ENCODE measurements at regions not wholly inside any gene's neighbourhood (a gene's known extent, or its start where the extent isn't known, plus 50 kb on each side); places are given as distances from the start of the nearest gene placed in this dataset.

DNA sequence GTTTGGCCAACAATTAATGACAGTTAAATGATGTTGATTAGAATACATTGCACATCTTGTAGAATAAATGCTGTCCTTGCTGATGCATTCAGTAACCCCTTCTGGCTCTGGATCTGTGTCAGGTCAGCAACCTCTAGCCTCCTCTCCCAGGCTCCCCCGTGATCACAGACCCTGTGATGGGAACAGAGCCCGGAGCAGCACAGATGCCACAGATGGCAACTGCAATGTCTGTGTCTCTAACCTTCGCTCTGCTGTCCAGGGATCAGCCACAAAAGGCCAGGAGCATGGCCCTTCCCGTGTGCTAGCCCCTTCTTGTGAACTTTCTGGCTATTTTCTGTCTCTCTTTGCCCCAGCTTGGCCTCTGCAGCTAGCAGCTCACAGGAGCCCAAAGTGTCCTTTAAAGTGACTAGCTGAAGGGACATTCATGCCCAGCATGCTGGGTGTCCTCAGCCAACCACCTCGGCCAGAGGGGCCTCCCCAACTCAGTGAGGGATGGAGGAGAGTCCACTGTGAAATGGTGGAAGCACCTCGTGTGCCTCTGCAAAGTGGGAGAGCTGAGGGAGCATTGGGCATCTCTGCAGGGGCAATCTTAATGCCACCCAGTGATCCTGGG lies 167.0 kb upstream of the TCERG1L start:
- Histone ChIP-seq H3K4me3 (no peak overlapping the region), H3K27ac (no peak overlapping the region)
- peak; percentile 62 for DNase-seq (ENCODE audit: low spot score)
- TF ChIP-seq, protein P1, sequence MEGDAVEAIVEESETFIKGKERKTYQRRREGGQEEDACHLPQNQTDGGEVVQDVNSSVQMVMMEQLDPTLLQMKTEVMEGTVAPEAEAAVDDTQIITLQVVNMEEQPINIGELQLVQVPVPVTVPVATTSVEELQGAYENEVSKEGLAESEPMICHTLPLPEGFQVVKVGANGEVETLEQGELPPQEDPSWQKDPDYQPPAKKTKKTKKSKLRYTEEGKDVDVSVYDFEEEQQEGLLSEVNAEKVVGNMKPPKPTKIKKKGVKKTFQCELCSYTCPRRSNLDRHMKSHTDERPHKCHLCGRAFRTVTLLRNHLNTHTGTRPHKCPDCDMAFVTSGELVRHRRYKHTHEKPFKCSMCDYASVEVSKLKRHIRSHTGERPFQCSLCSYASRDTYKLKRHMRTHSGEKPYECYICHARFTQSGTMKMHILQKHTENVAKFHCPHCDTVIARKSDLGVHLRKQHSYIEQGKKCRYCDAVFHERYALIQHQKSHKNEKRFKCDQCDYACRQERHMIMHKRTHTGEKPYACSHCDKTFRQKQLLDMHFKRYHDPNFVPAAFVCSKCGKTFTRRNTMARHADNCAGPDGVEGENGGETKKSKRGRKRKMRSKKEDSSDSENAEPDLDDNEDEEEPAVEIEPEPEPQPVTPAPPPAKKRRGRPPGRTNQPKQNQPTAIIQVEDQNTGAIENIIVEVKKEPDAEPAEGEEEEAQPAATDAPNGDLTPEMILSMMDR (IDR thresholded peaks at IDR 0.05): no peak

DNA sequence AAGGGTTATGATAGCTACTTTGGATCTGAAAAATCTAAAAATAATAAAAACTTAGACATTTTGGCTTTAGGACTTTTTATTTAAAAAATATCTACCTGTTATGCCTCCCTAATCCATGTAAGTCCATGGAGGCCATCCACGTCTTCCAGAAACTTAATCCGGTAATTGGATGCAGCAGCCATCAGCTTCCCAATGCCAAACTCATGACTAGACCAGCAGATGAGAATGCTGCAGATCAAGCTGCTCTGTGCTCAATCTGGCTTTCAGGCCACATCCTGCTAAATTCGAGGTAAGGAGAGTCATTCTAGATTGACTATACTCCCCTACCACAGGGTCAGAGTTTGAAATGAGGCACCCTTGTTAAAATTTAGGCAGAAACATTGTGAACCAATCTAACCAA lies 168.5 kb upstream of the TCERG1L start:
- DNase-seq (ENCODE audit: low spot score): no peak
- H3K4me3 ChIP-seq: no peak overlapping the region
- TF ChIP-seq, protein P1 (IDR thresholded peaks at IDR 0.05): no peak
- no peak overlapping the region for H3K27ac ChIP-seq

DNA sequence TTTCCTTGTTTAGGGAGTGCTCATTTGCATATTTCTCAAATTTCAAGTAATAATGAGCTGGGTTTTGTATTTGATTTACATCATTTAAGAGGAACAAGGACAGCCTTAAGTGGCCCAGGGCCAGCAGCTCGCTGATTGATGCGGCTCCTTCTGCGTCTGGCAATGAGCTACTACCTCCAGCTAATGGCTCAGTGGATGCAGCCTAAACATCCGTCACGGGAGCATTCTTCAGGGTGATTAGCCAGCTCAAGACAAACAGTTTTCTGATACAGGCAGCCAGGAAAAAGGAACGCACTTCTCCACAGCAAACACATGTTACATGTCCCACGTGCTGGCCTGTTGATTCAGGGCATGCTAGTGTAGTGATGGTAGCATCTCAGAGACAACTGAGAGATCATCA lies 169.3 kb upstream of the TCERG1L start:
- no peak for DNase-seq (ENCODE audit: low spot score)
- H3K4me3 ChIP-seq: no peak overlapping the region
- TF ChIP-seq, protein P1 (IDR thresholded peaks at IDR 0.05): no peak
- H3K27ac ChIP-seq: no peak overlapping the region

- Histone ChIP-seq H3K27ac (no peak overlapping the region), H3K4me3 (no peak overlapping the region)
- no peak for DNase-seq (ENCODE audit: low spot score)
- TF ChIP-seq, protein P1 (IDR thresholded peaks at IDR 0.05): no peak
Observed at GRCh38 chr10:131485732-131486131, 174.2 kb upstream of the TCERG1L start.

DNA sequence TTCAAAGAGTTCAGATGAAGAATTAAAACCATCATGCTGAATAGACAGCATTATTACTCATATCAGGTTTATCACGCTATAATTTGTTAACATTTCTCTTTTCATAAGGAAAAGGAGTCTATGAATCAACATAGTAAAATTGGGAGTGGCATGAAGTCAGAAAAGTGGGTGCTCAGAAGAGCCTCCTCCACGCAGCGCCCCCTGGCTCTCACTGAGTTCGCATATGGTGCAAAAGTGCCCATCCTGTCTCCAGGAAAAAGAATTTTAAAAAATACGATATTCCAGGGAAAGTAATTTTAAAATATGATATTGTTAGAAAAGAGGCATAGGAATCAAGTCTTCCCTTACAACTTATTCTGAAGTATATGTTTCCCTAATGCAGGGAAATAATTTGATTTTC lies 176.3 kb upstream of the TCERG1L start:
- no peak for DNase-seq (ENCODE audit: low spot score)
- TF ChIP-seq, protein P1 (IDR thresholded peaks at IDR 0.05): no peak
- no peak overlapping the region for H3K4me3 ChIP-seq
- no peak overlapping the region for H3K27ac ChIP-seq

DNA sequence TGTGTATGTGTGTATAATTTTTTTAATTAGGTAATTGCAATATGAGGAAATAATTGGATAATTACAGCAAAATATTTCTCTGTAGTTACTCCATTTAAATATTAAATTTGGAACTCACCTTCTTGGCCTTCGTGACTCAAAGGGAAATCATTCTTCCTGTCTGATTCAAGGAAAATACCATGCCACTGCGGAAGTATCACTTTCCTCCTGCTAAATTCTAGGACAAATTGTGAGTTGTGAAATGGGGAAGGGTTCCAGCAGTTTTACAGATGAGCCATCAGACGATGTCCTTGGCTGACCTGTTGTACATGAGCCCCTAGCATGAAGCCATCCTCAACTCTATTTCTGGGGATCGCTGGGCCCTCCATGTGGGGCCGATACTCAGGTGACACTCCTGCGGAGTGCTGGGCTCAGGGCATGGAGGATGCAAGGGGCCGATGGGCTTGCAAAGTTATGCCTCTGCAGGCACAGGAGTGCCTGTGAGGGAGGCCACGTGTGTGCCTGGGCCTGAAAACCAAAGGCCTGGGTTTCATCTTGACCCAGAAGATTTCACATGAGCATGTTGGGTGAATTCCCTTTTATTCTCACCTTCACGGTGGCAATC lies 179.6 kb upstream of the TCERG1L start:
- Histone ChIP-seq H3K4me3 (no peak overlapping the region), H3K27ac (no peak overlapping the region)
- no peak for DNase-seq (ENCODE audit: low spot score)
- TF ChIP-seq, protein P1 (IDR thresholded peaks at IDR 0.05): no peak

DNA sequence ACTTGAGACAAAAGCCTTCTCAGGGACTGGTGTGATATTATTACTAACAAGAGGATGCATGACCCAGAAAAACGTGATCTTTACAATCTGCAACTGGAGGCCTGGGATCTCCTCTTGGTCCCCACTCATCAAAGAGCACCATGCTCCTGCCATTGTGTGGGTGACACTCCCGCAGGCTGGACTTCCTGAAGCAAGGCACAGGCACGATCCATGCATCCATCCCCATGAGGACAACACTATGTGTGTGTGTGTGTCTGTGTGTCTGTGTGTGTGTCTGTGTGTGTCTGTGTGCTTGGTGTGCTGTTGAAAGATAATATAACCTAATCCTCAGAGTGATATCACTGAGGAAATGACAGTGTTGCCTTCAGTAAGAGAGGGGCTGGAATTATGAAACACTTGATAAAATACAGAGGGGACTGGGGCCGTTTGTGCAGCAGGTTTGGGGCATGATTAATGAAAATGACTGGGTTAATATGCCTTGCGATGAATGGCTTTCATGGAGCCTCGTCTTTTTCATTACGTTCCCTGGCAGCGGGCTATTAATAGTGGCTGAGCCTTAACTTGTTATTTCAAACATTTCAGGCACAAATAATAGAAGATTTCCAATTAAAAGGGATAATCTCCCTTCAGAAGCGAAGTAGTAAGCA lies 180.8 kb upstream of the TCERG1L start:
- DNase-seq (ENCODE audit: low spot score): no peak
- TF ChIP-seq, protein P1 (IDR thresholded peaks at IDR 0.05): no peak
- H3K27ac ChIP-seq: no peak overlapping the region
- H3K4me3 ChIP-seq: no peak overlapping the region
